SU-DHL-6 (cell line): ENCODE measurements at regions not wholly inside any gene's neighbourhood (a gene's known extent, or its start where the extent isn't known, plus 50 kb on each side); places are given as distances from the start of the nearest gene placed in this dataset.

ENCODE experiments used
- H2AFZ ChIP-seq: fragments of 200-600 bp; sonication (generic); 2 replicates; pipeline ENCODE4 v1.6.1; 2014; ENCODE audit warnings: low read depth, mild to moderate bottlenecking, moderate library complexity, mixed read lengths, antibody characterized with exemption, low read length; ENCODE audit not compliant: severe bottlenecking
- H3F3A ChIP-seq: fragments of 200-600 bp; shearing (Covaris generic); 2 replicates; pipeline ENCODE4 v1.6.0; 2016; ENCODE audit warnings: antibody characterized with exemption, mild to moderate bottlenecking; ENCODE audit not compliant: insufficient read depth
- H3K27ac ChIP-seq: fragments of 200-600 bp; sonication (generic); 2 replicates; pipeline ENCODE4 v1.5.1; 2016; ENCODE audit warnings: low read depth, mild to moderate bottlenecking, low read length, moderate library complexity, mixed read lengths
- H3K27me3 ChIP-seq: fragments of 200-600 bp; sonication (generic), shearing (Covaris generic); 2 replicates; pipeline ENCODE4 v1.6.0; 2014; ENCODE audit warnings: mild to moderate bottlenecking, low read length
- H3K36me3 ChIP-seq: fragments of 200-600 bp; sonication (generic); 2 replicates; pipeline ENCODE4 v1.6.1; 2014; ENCODE audit warnings: mild to moderate bottlenecking, low read length, mixed read lengths
- H3K4me2 ChIP-seq: fragments of 300-600, 200-600 bp; shearing (Covaris generic), sonication (generic); 2 replicates; pipeline ENCODE4 v1.6.0; 2014; ENCODE audit warnings: low read length, low read depth, mild to moderate bottlenecking; ENCODE audit not compliant: poor library complexity, severe bottlenecking
- H3K4me3 ChIP-seq: fragments of 200-600 bp; sonication (generic); 2 replicates; pipeline ENCODE4 v1.5.1; 2014; ENCODE audit warnings: antibody characterized with exemption, low read length, mild to moderate bottlenecking, mixed read lengths; ENCODE audit not compliant: insufficient read depth, poor library complexity, severe bottlenecking
- H3K79me2 ChIP-seq: fragments of 200-600 bp; sonication (generic); 2 replicates; pipeline ENCODE4 v1.6.1; 2014; ENCODE audit warnings: mild to moderate bottlenecking, low read length, moderate library complexity; ENCODE audit not compliant: insufficient read depth
- H3K9ac ChIP-seq: fragments of 200-600 bp; sonication (generic); 2 replicates; pipeline ENCODE4 v1.7.0; 2014; ENCODE audit warnings: mild to moderate bottlenecking, low read length
- H3K9me2 ChIP-seq: fragments of 200-600 bp; sonication (generic); replicated peaks from 2 replicates; pipeline ENCODE4 v1.6.1; 2014; ENCODE audit warnings: low read length; ENCODE audit not compliant: insufficient read depth
- H3K9me3 ChIP-seq: fragments of 200-600 bp; sonication (generic); 2 replicates; pipeline ENCODE4 v1.6.1; 2014; ENCODE audit warnings: low read length, mixed read lengths; ENCODE audit not compliant: insufficient read depth
- H4K20me1 ChIP-seq: fragments of 200-600 bp; sonication (generic); 2 replicates; pipeline ENCODE4 v1.6.1; 2014; ENCODE audit warnings: low read depth, mild to moderate bottlenecking, antibody characterized with exemption, low read length, moderate library complexity, mixed read lengths
- EZH2phosphoT487 ChIP-seq: fragments of 200-600 bp; sonication (generic), shearing (Covaris generic); conservative IDR thresholded peaks from 2 replicates; pipeline ENCODE4 v1.6.1; 2018; ENCODE audit warnings: mild to moderate bottlenecking, antibody characterized with exemption, low read length, moderate library complexity, mixed read lengths
- TF ChIP-seq, protein P1 (sequence below): fragments of 200-600 bp; sonication (generic); IDR thresholded peaks from one replicate; pipeline ENCODE4 v1.5.1; 2017; ENCODE audit warnings: antibody characterized with exemption, mild to moderate bottlenecking, low read length, moderate library complexity; ENCODE audit not compliant: insufficient read depth, poor library complexity, severe bottlenecking

DNA sequence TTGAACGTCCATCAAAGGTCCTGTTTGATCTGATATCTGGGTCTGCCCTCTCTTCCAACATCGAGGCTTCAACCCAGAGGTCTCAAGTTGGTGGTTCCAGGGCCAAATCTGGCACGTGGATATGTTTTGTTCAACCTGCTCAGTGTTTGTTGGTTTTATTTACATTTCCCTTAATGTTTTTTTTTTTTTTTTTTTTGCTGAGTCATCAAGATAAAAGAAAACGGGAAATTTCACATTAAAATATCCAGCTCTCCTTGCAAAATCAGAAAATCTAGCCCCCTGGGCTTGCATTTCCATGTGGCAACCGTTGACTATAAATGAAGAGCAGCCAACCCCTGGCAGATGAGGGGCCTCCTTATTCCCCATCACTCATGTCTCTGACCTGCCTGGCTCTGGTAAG is 765.6 kb upstream of the TBX3 start:
- Histone ChIP-seq H3K4me3 (no peak overlapping the region), H3K4me2 (no peak overlapping the region), H3K27me3 (no peaks in the 10 kb centered on the region), H3K9me2 (no peaks in the 10 kb centered on the region), H3K9ac (no peak overlapping the region), H3F3A (no peaks in the 10 kb centered on the region), H3K9me3 (no peaks in the 10 kb centered on the region), H4K20me1 (no peaks in the 10 kb centered on the region), H3K27ac (no peak overlapping the region), H3K79me2 (no peaks in the 10 kb centered on the region), H2AFZ (no peak overlapping the region), H3K36me3 (no peaks in the 10 kb centered on the region)
- TF ChIP-seq EZH2phosphoT487, result no peak
- TF ChIP-seq, protein P1, sequence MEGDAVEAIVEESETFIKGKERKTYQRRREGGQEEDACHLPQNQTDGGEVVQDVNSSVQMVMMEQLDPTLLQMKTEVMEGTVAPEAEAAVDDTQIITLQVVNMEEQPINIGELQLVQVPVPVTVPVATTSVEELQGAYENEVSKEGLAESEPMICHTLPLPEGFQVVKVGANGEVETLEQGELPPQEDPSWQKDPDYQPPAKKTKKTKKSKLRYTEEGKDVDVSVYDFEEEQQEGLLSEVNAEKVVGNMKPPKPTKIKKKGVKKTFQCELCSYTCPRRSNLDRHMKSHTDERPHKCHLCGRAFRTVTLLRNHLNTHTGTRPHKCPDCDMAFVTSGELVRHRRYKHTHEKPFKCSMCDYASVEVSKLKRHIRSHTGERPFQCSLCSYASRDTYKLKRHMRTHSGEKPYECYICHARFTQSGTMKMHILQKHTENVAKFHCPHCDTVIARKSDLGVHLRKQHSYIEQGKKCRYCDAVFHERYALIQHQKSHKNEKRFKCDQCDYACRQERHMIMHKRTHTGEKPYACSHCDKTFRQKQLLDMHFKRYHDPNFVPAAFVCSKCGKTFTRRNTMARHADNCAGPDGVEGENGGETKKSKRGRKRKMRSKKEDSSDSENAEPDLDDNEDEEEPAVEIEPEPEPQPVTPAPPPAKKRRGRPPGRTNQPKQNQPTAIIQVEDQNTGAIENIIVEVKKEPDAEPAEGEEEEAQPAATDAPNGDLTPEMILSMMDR, result no peak

DNA sequence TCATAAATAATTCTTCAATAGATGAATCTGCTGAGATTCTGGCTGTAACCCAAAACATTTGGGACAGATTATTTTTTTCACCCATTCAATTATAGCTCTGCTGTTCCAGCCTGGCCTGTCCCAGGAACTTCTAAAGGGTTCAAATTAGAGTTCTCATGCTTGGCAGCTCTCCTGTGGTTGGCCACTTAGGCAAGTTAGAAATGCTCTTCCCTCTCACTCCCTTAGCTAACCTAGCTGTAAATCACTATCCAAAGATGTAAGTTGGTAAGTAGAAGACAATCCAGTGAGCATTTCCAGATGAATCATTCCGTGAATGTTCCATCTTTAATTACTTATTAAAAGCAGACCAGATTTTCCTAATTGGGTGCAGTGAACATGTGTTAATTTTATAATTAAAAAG is 760.4 kb upstream of the TBX3 start:
- TF ChIP-seq, protein P1, result no peak
- TF ChIP-seq EZH2phosphoT487, result no peak
- Histone ChIP-seq H2AFZ (no peak overlapping the region), H3K79me2 (no peaks in the 10 kb centered on the region), H3K27me3 (no peaks in the 10 kb centered on the region), H3K27ac (no peak overlapping the region), H3F3A (no peaks in the 10 kb centered on the region), H3K9me2 (no peaks in the 10 kb centered on the region), H3K9me3 (no peaks in the 10 kb centered on the region), H3K9ac (no peak overlapping the region), H3K4me2 (no peak overlapping the region), H4K20me1 (no peaks in the 10 kb centered on the region), H3K36me3 (no peaks in the 10 kb centered on the region), H3K4me3 (no peak overlapping the region)

DNA sequence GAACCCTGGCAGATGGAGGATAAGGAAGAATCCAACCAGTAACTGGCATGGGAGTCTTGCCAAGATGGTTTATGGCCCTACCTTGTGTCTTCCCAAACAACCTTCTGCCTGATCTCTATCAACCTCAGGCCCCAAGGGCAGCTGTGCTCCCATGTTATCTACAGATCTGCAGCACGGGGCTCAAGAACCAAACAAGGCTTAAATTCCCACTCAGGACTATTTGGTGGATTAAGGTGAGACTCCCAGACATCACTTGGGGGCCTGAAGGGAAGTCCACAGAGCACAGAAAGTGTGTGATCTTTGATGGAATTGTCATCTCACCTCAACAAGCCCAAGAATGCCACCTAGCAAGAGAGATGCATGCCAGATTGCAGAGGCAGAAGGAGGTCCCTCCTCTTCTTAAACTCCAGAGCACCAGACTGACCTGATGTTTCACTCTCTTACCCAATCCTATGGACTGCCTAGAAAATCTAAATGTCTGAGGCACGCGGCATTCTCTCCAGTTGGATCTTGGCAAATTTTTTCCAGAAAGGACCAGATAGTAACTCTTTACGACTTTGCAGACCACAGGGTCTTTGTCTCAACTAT is 759.5 kb upstream of the TBX3 start:
- Histone ChIP-seq H3K9me2 (no peaks in the 10 kb centered on the region), H2AFZ (no peak overlapping the region), H3K9ac (no peak overlapping the region), H3K36me3 (no peaks in the 10 kb centered on the region), H3K4me3 (no peak overlapping the region), H3K27ac (no peak overlapping the region), H3K9me3 (no peaks in the 10 kb centered on the region), H4K20me1 (no peaks in the 10 kb centered on the region), H3K27me3 (no peaks in the 10 kb centered on the region), H3K79me2 (no peaks in the 10 kb centered on the region), H3K4me2 (no peak overlapping the region), H3F3A (no peaks in the 10 kb centered on the region)
- TF ChIP-seq, protein P1, result no peak
- no peak for TF ChIP-seq EZH2phosphoT487
